ENCODE measurements at regions not wholly inside any gene's neighbourhood (a gene's known extent, or its start where the extent isn't known, plus 50 kb on each side); places are given as distances from the start of the nearest gene placed in this dataset.

DNA sequence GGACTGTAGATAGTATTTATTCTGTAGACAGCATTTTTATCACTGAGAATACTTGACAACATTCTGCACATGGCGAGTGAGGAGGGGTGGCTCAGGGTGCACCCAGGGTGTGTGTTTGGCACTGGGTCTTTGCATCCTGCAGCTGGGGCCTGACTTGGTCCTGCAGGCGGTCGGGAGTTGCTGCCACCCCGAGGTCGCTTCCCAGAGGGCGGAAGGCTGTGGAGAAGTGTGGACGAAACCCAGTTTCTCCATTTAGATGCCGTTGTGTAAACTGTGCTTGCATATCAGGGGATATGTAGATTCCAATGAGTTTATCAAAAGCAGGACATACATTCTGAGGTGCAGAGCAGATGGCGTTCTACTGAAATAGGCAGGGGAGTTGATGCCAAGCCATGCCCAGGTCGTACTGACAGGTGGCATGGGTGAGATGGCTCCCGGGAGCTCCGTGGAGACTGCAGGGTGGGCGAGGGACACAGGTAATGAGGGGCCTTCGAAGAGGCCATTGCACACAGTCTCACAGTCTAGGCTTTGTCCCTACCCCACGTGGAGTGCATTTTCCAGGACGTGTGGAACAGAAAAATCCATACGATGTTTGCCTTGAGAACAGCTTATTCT is 74.5 kb downstream of the RTP5 start:
- Histone ChIP-seq H3K4me1 (ENCODE audit: control insufficient read depth in 1 of 2, low read depth in 2 of 2) (no peaks in the 10 kb centered on the region), H3K9me3 (no peaks in the 10 kb centered on the region), H3K36me3 (no peaks in the 10 kb centered on the region), H3K4me3 (no peak overlapping the region), H3K27me3 (replicated peaks; ENCODE audit: insufficient read depth) (no peaks in the 10 kb centered on the region), H3K27ac (no peak overlapping the region)
- DNase-seq (ENCODE audit: low spot score) (no peak), ATAC-seq (ENCODE audit: insufficient number of reproducible peaks, low FRiP score, low read depth) (no peak)
- TF ChIP-seq, protein P1, sequence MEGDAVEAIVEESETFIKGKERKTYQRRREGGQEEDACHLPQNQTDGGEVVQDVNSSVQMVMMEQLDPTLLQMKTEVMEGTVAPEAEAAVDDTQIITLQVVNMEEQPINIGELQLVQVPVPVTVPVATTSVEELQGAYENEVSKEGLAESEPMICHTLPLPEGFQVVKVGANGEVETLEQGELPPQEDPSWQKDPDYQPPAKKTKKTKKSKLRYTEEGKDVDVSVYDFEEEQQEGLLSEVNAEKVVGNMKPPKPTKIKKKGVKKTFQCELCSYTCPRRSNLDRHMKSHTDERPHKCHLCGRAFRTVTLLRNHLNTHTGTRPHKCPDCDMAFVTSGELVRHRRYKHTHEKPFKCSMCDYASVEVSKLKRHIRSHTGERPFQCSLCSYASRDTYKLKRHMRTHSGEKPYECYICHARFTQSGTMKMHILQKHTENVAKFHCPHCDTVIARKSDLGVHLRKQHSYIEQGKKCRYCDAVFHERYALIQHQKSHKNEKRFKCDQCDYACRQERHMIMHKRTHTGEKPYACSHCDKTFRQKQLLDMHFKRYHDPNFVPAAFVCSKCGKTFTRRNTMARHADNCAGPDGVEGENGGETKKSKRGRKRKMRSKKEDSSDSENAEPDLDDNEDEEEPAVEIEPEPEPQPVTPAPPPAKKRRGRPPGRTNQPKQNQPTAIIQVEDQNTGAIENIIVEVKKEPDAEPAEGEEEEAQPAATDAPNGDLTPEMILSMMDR (IDR thresholded peaks at IDR 0.05), result no peak

DNA sequence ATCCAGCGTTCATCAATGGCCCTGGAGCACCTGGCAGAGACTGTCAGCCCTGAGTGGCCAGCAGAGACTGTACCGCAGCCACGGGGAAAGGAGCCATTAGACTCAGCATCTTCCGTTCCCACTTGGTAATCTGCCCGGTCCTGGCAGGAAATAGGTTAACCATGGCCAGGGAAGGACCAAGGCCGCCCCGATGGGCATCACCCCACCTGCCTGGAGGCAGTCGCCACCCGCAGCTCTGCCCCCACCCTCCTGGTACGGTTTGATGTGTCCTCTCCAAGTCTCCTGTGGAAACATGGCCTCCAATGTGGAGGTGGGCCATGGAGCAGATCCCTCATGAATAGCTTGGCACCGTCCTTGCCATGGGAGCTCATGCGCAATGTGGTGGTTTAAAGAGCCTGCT is 75.3 kb downstream of the RTP5 start:
- no peak for DNase-seq (ENCODE audit: low spot score)
- no peaks in the 10 kb centered on the region for H3K4me1 ChIP-seq (ENCODE audit: control insufficient read depth in 1 of 2, low read depth in 2 of 2)
- TF ChIP-seq, protein P1 (IDR thresholded peaks at IDR 0.05), result no peak
- H3K36me3 ChIP-seq, result no peaks in the 10 kb centered on the region
- no peak overlapping the region for H3K27ac ChIP-seq
- ATAC-seq (ENCODE audit: insufficient number of reproducible peaks, low FRiP score, low read depth), result no peak
- H3K27me3 ChIP-seq (replicated peaks; ENCODE audit: insufficient read depth), result no peaks in the 10 kb centered on the region
- no peak overlapping the region for H3K4me3 ChIP-seq
- no peaks in the 10 kb centered on the region for H3K9me3 ChIP-seq

DNA sequence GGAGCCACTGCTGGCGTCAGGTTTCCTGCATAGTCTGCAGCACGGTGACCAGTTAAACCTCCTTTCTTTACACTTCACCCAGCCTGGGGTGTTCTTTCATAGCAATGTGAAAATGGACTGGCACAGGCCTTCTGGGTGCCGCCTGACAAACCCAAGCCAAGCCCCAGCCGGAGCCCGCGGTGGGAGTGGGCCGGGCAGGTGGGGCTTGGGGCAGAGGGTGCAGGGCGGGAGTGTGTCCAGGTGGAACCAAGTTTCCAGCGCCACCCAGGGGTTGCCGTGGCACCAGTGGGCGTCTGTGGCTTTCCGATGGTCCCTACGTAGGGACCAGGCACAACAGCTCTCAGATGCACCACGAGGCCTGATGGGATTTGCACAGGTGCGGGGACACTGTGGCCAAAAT is 75.8 kb downstream of the RTP5 start:
- no peak for DNase-seq (ENCODE audit: low spot score)

DNA sequence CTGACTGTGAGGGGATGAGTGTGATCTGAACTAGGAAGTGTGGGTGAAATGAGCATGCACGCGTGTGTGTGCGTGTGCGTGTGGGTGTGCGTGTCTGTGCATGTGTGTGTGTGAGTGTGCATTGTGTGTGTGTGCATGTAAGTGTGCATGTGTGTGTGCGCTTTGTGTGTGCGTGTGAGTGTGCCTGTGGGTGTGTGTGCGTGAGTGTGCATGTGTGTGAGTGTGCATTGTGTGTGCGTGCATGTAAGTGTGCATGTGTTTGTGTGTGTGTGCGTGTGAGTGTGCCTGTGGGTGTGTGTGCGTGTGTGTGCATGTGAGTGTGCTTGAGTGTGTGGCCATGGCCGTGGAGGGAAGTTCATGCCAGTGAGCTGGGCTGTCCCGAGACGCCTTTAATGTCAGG is 76.3 kb downstream of the RTP5 start:
- H3K36me3 ChIP-seq, result no peaks in the 10 kb centered on the region
- H3K27me3 ChIP-seq (replicated peaks; ENCODE audit: insufficient read depth), result no peaks in the 10 kb centered on the region
- no peak for ATAC-seq (ENCODE audit: insufficient number of reproducible peaks, low FRiP score, low read depth)
- TF ChIP-seq, protein P1 (IDR thresholded peaks at IDR 0.05), result no peak
- no peaks in the 10 kb centered on the region for H3K4me1 ChIP-seq (ENCODE audit: control insufficient read depth in 1 of 2, low read depth in 2 of 2)
- DNase-seq (ENCODE audit: low spot score), result no peak
- H3K4me3 ChIP-seq, result no peak overlapping the region
- no peaks in the 10 kb centered on the region for H3K9me3 ChIP-seq
- H3K27ac ChIP-seq, result no peak overlapping the region

More for the DNA sequence above, 75.8 kb downstream of the RTP5 start:
- no peak overlapping the region for H3K27ac ChIP-seq
- no peaks in the 10 kb centered on the region for H3K36me3 ChIP-seq
- TF ChIP-seq, protein P1 (IDR thresholded peaks at IDR 0.05), result no peak
- H3K27me3 ChIP-seq (replicated peaks; ENCODE audit: insufficient read depth), result no peaks in the 10 kb centered on the region
- ATAC-seq (ENCODE audit: insufficient number of reproducible peaks, low FRiP score, low read depth), result no peak
- no peaks in the 10 kb centered on the region for H3K4me1 ChIP-seq (ENCODE audit: control insufficient read depth in 1 of 2, low read depth in 2 of 2)
- H3K9me3 ChIP-seq, result no peaks in the 10 kb centered on the region
- no peak overlapping the region for H3K4me3 ChIP-seq

DNA sequence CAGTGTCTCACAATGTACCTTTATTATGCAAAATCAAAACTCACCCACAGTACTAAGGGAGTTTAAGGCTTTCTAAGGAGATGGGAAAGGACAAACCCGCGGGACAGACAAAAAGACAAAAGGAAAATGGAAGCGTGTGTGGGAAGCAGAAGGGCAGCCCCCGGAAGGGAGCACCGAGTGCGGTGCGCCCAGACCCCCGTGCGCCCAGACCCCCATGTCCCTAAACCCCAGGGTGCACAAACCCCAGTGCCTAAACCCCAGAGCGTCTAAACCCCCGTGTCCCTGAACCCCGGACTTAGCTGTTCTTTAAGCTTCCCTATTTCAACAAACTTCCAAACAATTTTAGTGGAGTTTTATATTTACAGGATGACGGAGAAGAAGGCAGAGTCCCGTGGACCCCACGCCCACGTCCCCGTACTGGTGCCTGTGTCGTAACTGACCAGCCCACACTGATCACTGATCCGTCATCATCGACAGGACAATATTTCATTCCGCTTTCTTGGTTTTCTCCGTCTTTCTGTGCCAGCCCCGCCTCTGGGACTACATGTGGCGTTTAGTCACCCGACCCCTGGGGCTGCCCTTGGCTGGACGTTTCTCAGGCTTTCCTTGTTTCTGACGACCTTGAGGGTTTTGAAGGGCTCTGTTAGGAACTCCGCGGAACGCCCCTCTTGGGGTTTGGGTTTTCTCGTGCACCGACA is 76.9 kb downstream of the RTP5 start:
- ATAC-seq (ENCODE audit: insufficient number of reproducible peaks, low FRiP score, low read depth), result no peak

More for the DNA sequence above, 76.9 kb downstream of the RTP5 start:
- Histone ChIP-seq H3K27ac (no peak overlapping the region), H3K9me3 (no peaks in the 10 kb centered on the region), H3K4me1 (ENCODE audit: control insufficient read depth in 1 of 2, low read depth in 2 of 2) (no peaks in the 10 kb centered on the region), H3K27me3 (replicated peaks; ENCODE audit: insufficient read depth) (no peaks in the 10 kb centered on the region), H3K4me3 (no peak overlapping the region), H3K36me3 (no peaks in the 10 kb centered on the region)
- TF ChIP-seq, protein P1 (IDR thresholded peaks at IDR 0.05), result no peak
- DNase-seq (ENCODE audit: low spot score), result no peak
